ENCODE measurements at regions not wholly inside any gene's neighbourhood (a gene's known extent, or its start where the extent isn't known, plus 50 kb on each side); places are given as distances from the start of the nearest gene placed in this dataset.

GRCh38 chr5:23303836-23304235 is 203.6 kb upstream of the PRDM9 start:
- no peak overlapping the region for H3K4me3 ChIP-seq (ENCODE audit: control insufficient read depth, low read depth, low read length)
- DNase-seq (ENCODE audit: low read depth) = no peak
- TF ChIP-seq CTCF (conservative IDR thresholded peaks at IDR 0.05; ENCODE audit: control insufficient read depth, insufficient read depth, low read depth, low read length) = no peak

GRCh38 chr5:23303435-23303834 is 204.0 kb upstream of the PRDM9 start:
- no peak overlapping the region for H3K4me3 ChIP-seq (ENCODE audit: control insufficient read depth, low read depth, low read length)

GRCh38 chr5:23302438-23302837 is 205.0 kb upstream of the PRDM9 start:
- no peak for DNase-seq (ENCODE audit: low read depth)
- no peak for TF ChIP-seq CTCF (conservative IDR thresholded peaks at IDR 0.05; ENCODE audit: control insufficient read depth, insufficient read depth, low read depth, low read length)
- no peak overlapping the region for H3K4me3 ChIP-seq (ENCODE audit: control insufficient read depth, low read depth, low read length)

More at GRCh38 chr5:23303435-23303834, 204.0 kb upstream of the PRDM9 start:
- no peak for DNase-seq (ENCODE audit: low read depth)
- TF ChIP-seq CTCF (conservative IDR thresholded peaks at IDR 0.05; ENCODE audit: control insufficient read depth, insufficient read depth, low read depth, low read length) = peak; percentile 6

GRCh38 chr5:23289162-23289561 is 218.2 kb upstream of the PRDM9 start:
- no peak overlapping the region for H3K4me3 ChIP-seq (ENCODE audit: control insufficient read depth, low read depth, low read length)
- TF ChIP-seq CTCF (conservative IDR thresholded peaks at IDR 0.05; ENCODE audit: control insufficient read depth, insufficient read depth, low read depth, low read length) = no peak
- DNase-seq (ENCODE audit: low read depth) = peak; percentile 64

- TF ChIP-seq CTCF (conservative IDR thresholded peaks at IDR 0.05; ENCODE audit: control insufficient read depth, insufficient read depth, low read depth, low read length) = no peak
- H3K4me3 ChIP-seq (ENCODE audit: control insufficient read depth, low read depth, low read length) = no peak overlapping the region
- DNase-seq (ENCODE audit: low read depth) = no peak
Measured at GRCh38 chr5:23284656-23285055, 222.8 kb upstream of the PRDM9 start.

- no peak for TF ChIP-seq CTCF (conservative IDR thresholded peaks at IDR 0.05; ENCODE audit: control insufficient read depth, insufficient read depth, low read depth, low read length)
Measured at GRCh38 chr5:23274171-23274570, 233.2 kb upstream of the PRDM9 start.

GRCh38 chr5:23269981-23270380 is 237.4 kb upstream of the PRDM9 start:
- no peak for TF ChIP-seq CTCF (conservative IDR thresholded peaks at IDR 0.05; ENCODE audit: control insufficient read depth, insufficient read depth, low read depth, low read length)
- no peak overlapping the region for H3K4me3 ChIP-seq (ENCODE audit: control insufficient read depth, low read depth, low read length)
- peak; percentile 59 for DNase-seq (ENCODE audit: low read depth)

More at GRCh38 chr5:23274171-23274570, 233.2 kb upstream of the PRDM9 start:
- H3K4me3 ChIP-seq (ENCODE audit: control insufficient read depth, low read depth, low read length) = no peak overlapping the region
- no peak for DNase-seq (ENCODE audit: low read depth)
